GM15510 (cell line): ENCODE measurements at regions not wholly inside any gene's neighbourhood (a gene's known extent, or its start where the extent isn't known, plus 50 kb on each side); places are given as distances from the start of the nearest gene placed in this dataset.

Experiments
- POLR2A ChIP-seq: IDR thresholded peaks from 3 replicates; pipeline ENCODE4 v1.6.1; 2011; ENCODE audit warnings: borderline replicate concordance; ENCODE audit not compliant: insufficient read length; ENCODE audit errors: extremely low read depth

DNA sequence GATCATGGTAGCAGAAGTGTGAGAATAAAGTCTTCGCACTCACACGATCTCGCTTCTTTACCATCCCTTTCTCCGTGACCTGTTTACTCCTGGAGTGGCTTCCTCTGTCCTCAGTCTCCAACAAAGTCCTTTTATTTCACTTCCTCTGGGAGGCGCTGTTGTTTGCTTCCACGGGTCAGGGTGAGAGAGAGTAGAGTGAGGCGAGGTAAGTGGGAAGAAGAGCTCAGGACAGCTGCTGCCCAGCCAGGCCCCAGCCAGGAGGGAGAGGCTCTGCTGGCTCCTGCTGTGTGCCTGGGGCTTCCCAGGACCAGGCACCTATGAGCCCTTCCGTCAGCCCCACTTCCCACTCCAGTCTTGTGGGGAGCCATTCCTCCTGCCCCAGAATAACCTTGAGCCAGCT lies 242.1 kb downstream of the FGF9 start:
- TF ChIP-seq POLR2A: no peak

DNA sequence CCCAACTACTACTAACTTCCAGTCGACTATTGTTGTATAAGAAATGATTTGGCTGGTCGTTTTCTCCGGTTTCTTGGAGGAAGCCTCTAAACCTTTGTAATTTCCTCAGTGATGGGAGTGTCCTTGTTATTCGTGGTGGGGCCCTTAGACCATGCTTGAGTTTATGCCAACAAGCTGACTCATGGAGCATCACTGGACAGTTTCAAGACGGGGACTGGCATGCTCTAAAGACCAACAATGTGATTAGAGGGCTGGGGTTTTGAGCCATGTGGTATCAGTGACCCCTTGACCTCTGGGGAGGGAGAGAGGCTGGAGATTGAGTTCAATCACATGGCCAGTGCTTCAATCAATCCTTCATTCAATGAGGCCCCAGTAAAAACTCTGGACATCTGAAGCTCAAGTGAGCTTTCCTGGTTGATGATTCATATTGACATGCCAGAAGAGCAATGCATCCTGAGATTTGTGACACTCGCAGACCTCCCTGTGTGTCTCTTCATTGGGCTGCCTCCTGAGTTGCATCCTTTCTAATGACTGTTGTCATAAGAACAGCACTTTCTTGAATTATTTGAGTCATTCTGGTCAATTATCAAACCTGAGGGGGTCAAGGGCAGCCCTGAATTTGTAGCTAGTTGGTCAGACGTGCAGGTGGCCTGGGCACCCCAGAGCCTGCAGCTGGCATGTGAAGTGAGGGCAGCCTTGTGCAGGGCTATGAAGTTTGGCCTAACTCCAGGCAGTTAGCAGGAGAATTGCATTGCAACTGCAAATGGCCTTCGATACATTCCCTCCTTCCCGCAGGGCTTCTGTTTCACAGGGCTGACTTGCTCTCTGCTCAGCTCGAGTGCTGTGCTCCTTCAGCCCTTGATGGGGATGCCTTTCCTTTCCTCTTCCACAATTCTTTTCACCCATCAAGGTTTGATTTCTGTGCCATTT lies 246.5 kb downstream of the FGF9 start:
- no peak for TF ChIP-seq POLR2A

DNA sequence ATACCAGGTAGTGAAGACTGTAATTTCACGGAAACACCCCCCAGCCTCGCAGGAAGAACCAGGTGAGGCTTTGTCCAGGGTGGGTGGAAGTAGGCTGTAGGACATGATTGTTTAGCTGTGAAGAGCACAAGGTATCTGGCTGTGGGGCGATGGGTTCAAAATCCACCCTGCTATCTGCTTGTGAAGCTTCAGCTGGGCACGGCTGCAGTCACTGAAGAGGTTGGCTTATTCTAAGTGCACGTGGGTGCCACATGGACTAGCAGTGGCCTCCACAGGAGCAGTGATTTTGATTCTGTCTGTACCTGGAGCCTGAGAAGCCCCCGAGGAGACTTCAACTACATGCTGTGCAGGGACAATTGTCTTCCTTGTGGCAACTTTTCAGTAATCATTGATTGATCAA lies 254.1 kb downstream of the FGF9 start:
- no peak for TF ChIP-seq POLR2A

DNA sequence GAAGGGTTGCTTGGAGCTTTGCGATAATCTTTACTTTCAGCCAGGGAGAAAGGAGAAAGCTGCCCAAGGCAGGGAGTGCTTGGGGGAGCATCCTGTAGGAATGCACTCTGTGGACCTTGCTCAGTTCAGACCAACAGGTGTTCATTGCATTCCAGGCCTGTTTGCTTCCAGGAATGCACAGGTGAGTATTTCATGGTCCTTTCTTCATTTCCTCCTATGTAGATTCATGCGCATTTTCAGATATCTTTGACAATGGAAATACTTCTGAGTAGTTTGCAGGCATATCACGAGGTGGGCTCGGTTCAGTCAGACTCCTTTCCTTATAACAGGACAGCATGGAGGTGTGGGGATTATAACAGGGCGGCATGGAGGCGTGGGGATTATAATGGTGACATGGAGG lies 254.8 kb downstream of the FGF9 start:
- TF ChIP-seq POLR2A: no peak

DNA sequence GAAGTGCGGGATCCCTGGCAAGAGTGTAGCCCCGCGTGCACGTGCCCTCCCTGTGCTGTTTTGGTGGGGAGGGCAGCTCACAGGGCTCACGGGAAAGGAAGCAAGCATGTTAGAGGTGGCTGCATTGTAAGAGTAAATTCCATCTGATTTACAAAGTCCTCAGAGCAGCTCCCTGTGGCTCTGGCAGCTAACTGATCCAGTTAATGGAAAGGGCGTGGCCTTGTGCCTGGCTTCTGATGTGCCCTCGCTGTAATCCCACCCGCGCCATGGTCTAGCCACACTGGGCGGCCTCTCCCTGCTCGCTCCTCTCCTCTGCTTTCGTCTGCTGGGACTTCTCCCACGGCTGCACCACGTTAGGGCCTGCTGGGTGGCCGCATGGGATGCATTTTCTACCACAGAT lies 258.5 kb downstream of the FGF9 start:
- no peak for TF ChIP-seq POLR2A

DNA sequence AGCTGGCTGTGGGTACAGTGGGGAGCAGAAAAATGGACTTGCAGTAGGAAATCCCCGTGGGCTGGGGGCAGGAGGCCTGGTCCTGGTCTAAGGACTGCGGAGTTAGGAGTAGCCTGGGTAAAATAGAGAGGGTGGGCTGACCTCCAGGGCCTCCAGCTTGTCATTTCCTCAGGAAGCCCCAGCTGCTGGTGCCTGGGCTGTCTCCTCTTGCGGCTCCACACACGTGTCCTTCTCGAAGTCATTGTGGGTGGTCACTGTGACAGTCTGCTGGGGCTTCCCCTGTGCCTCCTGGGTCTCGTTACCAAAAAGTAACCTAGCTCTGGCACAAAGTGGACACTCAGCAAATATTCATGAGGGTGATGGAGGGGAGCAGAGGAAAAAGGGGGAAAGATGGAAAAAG lies 259.7 kb downstream of the FGF9 start:
- TF ChIP-seq POLR2A: no peak

DNA sequence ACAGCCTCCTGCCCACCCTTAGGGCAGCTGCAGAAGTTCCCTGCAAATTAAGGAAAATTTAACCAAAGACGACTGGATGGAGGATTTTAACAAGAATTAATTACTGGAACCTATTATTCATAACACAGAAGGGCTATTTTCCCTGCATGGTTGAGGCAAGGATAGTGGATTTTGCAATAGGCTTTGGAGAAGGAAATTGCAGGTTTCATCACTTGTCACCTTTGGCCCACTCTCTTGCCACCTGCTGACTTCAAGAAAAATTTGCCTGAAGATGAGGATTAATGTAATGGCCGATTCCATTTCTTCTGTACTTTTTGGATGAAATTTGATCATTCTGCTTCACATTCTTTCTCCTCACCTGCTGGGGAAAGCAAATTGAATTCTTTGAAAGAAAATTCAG lies 261.7 kb downstream of the FGF9 start:
- TF ChIP-seq POLR2A: no peak

DNA sequence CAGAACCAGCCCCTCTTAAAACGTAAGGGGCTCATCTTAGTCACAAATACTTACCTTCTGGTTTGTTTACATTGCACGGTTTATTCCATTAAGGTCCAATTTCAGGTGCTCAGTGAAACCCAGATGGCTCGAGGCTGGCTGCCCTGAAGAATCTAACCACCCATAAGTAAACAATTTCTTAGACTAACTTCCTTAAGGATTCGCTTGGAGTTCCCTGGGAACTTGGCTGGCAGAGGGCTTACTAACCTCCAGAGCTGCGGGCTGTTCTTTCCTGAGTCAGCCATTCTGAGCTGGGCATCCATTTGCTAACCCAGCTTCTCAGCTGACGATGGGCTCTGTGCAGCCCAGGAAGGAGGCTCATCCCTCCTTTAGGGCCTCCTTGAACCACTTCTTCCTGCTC lies 262.1 kb downstream of the FGF9 start:
- TF ChIP-seq POLR2A: no peak

DNA sequence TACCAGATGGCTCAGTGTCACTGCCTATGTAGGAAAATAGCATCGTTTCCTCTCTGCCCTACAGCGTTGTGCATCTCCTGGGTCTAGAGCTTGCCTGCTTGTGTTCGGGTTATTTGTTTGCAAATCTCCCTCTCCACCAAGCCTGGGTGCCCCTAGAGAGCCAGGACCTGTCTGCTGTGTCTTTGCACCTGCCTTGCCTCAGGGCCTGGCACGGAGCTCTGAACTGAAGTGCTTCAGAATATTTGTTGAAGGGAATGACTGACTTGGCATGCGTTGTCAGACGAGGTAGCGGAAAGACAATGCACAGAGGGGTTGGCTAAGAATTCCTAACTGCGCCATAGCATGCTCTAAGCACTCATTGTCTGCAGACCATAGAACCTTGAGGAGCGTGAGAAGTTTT lies 263.4 kb downstream of the FGF9 start:
- no peak for TF ChIP-seq POLR2A

DNA sequence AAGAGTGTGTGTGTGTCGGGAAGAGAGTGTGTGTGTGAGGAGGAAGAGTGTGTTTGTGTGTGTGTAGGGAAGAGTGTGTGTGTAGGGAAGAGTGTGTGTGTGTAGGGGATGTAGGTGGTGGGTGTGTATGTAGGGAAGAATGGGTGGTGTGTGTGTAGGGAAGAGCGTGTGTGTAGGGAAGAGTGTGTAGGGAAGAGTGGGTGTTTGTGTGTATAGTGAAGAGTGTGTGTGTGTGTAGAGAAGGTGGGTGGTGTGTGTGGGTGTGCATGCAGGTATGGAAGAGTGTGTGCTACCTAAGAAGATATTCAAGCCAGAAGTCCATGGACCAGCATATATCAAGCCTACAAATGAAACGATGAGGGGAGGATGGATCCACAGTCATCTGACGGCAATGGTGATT lies 265.8 kb downstream of the FGF9 start:
- TF ChIP-seq POLR2A: no peak

DNA sequence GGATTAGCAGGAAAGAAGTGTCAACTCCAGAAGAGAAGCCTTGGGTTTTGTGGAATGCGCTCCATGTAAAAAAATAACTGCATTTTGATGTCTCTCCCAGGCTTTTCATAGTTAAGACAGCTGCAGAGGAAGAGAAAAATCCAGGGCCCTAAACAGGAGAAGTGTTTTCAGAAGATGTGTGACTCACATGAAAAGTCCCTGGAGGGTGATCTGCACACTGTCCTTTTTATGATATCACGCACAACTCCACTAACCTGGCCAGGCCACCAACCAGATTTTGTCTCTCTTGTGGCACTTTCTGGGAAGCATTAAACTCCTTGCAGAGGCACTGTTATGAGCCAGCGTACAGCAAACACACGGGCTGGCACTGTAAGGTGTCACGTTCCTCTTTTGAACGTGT lies 267.3 kb downstream of the FGF9 start:
- TF ChIP-seq POLR2A: no peak

DNA sequence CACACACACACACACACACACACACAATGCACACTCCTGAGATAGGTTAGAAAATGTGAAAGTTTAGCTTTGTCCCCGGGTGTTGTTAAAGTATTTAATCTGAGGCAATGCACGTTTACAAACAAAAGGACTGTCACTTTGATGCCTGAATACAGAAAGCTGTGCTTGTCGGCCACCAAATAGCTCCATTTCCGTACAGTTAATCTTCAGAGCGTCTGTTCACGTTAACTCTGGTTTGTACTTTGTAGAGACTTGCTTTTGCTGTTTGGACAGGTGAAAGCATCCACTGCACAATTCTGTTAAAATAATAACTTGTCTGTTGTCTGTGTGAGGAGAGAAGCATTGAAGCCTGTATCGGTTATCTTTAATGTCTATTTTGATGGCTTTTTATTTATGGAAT lies 267.8 kb downstream of the FGF9 start:
- TF ChIP-seq POLR2A: no peak

DNA sequence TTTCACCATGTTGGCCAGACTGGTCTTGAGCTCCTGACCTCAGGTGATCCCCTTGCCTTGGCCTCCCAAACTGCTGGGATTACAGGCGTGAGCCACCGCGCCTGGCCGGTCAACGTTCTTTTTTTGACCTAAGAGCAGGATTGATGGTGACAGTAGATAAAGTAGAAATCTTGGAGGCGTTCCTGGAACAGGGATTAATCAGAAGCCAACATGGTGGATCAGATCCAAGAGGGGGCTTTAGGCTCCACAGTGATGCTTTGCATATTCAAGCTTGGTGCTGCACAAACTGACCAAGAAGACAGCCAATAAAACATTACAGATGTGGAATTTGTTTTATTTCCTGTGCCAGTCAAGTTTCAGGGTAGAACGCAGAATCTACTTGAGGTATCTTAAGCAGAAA lies 271.2 kb downstream of the FGF9 start:
- TF ChIP-seq POLR2A: no peak

DNA sequence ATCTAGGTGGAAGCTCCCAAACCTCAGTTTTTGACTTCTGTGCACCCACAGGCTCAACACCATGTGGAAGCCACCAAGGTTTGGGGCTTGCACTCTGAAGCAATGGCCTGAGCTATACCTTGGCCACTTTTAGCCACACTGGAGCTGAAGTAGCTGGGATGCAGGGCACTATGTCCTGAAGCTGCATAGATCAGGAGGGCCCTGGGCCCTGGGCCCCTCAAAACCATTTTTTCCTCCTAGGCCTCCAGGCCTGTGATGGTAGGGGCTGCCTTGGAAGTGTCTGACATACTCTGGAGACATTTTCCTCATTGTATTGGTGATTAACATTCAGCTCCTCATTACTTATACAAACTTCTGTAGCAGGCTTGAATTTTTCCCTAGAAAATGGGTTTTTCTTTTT lies 273.7 kb downstream of the FGF9 start:
- TF ChIP-seq POLR2A: no peak

DNA sequence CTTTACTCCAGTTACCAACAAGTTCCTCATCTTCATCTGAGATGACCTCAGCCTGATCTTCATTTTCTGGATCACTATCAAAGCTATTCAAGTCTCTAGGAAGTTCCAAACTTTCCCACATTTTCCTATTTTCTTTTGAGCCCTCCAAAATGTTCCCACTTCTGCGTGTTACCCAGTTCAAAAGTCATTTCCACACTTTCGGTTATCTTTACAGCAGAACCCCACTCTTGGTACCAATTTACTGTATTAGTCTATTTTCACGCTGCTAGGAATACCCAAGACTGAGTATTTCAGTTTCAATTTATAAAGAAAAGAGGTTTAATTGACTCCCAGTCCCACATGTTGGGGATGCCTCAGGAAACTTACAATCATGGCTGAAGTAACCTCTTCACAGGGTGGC lies 274.3 kb downstream of the FGF9 start:
- TF ChIP-seq POLR2A: no peak

DNA sequence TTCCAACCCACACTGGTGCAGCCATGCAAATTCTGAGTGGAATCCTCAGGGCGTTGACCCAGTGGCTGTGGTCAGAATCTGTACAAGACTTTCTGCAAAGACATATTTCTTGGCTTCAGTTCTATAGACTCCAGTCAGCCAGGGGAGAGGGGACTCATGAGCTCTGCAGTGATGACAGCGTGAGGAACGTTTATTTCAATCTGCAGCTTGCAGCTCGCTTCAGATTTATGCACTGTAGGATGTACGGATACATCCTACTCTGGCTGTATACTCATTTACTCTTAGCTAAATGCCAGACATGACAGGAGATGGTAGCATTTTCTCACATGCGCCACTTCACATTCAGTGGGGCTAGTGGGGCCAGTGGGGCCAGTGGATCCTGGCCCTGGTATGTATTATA lies 276.1 kb downstream of the FGF9 start:
- no peak for TF ChIP-seq POLR2A
